GM12872 (cell line): ENCODE measurements at regions not wholly inside any gene's neighbourhood (a gene's known extent, or its start where the extent isn't known, plus 50 kb on each side); places are given as distances from the start of the nearest gene placed in this dataset.

Source experiments
- CTCF ChIP-seq: IDR thresholded peaks from 3 replicates; pipeline ENCODE4 v1.5.1; 2011; ENCODE audit warnings: low read depth, mild to moderate bottlenecking, low read length, moderate library complexity; ENCODE audit not compliant: insufficient read depth

DNA sequence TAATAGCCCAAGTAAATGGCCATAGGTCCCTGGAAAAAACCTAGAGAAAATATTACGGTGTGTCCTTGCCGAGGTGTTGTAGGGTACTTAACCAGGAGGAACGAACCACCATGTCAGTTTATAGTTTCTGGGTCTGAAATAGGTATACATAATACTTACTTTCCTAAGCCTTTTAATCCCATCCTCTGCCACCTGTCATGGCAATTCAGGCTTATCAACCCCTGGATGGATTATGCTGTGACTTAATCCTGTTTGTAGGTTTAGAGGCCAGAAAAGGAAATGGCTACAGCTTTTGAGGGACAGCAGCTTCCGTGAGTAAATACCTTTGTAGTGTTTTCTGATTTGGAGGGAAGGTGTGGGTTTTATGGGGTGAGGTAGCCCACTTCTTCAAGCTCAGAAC lies 89.1 kb upstream of the PTPRD start:
- TF ChIP-seq CTCF = no peak

DNA sequence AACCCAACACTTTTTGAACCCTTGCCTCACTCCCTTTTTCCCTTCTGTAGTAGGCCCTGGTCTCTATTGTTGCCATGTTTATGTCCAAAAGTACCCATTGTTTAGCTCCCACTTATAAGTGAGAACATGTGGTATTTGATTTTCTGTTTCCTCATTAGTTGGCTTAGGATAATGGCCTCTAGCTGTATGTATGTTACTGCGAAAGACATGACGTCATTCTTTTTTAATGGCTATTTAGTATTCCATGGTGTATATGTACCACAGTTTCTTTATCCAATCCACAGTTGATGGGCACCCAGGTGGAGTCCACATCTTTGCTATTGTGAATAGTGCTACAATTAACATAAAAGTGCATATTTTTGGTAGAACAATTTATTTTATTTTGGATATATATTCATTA lies 90.3 kb upstream of the PTPRD start:
- TF ChIP-seq CTCF = no peak

DNA sequence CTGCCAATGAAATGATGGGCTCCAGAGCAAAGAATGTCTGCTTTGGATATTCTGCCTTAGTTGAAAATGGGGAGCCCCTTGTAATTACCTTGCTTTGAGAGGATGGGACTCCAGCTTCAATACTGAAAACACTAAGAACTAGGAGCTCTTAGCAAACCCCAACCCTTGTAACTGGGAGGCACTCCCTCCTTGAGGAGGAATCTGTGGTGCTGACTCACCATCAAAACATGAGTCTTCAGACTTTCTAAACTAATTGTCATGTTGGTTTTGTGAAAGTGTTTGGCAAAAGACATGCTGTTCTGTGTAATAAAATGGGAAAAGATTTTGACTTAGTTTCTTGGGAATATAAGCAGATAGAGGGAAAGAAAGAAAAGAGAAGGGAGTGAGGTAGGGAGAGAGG lies 91.9 kb upstream of the PTPRD start:
- no peak for TF ChIP-seq CTCF

GRCh38 chr9:10705383-10705782 lies 92.6 kb upstream of the PTPRD start:
- no peak for TF ChIP-seq CTCF

GRCh38 chr9:10706788-10707187 lies 94.0 kb upstream of the PTPRD start:
- no peak for TF ChIP-seq CTCF

DNA sequence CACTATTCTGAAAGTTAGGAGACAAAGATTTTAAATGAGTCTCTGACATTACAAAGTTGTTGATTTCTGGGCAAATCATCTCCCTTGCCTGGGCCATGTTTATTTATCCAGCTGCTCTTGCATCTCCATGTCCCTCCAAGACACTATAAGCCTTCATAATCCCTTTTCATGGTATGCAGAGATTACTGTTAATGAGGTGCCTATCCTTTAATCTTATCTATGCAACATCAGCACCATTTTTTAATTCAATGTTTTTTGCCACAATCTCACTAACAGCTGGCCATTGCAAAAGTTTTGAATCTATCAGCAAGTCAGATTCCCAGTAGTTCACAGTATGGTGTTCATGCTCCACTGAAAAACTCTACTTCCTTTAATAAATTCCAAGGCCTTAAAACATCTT lies 108.5 kb upstream of the PTPRD start:
- TF ChIP-seq CTCF = no peak

- no peak for TF ChIP-seq CTCF
Observed at GRCh38 chr9:10729213-10729612, 116.4 kb upstream of the PTPRD start.

- TF ChIP-seq CTCF = no peak
Observed at GRCh38 chr9:10744669-10745068, 131.9 kb upstream of the PTPRD start.
